Fibroblast of the aortic adventitia (primary cell): ENCODE measurements at regions not wholly inside any gene's neighbourhood (a gene's known extent, or its start where the extent isn't known, plus 50 kb on each side); places are given as distances from the start of the nearest gene placed in this dataset. TPM values are rescaled to one million over a fixed set of nuclear protein-coding genes. Genes with fewer than 3 reads are reported as not detected.

Experiments used
- DNase-seq: peaks from one replicate; pipeline ENCODE4 v3.0.0-alpha.2; 2010; ENCODE audit warnings: low read depth
- H3K4me3 ChIP-seq: 2 replicates; pipeline ENCODE4 v1.5.1; 2011; ENCODE audit warnings: low read depth, mild to moderate bottlenecking, control low read depth, low read length, moderate library complexity
- small RNA-seq: library from RNA; depleted of rRNA; stranded (forward); fragments of <200 nt; gene quantifications from one replicate; pipeline ENCODE3, GENCODE V24; 2012
- TF ChIP-seq, protein P1 (sequence below): IDR thresholded peaks from 2 replicates; pipeline ENCODE4 v1.5.1; 2011; ENCODE audit warnings: mild to moderate bottlenecking, low read length, control low read depth, inconsistent platforms; ENCODE audit not compliant: insufficient read depth

DNA sequence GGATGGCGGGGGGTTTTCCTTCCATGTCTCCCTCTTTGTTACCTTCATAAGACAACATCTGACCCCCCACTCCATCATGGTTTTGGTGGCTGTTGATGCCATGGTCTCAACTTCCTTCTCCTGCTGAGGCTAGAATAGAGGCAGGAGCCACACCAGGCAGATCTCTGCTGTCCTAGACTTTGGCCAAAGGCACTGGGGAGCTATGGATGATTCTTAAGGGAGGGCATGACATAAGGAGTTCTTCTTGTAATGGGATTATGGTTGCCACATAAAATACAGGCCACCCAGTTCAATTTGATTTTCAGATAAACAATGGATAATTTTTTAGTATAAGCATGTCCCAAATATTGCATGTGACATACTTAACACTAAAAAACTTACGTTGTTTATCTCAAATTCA lies 52.2 kb upstream of the IER5L start:
- TF ChIP-seq, protein P1, sequence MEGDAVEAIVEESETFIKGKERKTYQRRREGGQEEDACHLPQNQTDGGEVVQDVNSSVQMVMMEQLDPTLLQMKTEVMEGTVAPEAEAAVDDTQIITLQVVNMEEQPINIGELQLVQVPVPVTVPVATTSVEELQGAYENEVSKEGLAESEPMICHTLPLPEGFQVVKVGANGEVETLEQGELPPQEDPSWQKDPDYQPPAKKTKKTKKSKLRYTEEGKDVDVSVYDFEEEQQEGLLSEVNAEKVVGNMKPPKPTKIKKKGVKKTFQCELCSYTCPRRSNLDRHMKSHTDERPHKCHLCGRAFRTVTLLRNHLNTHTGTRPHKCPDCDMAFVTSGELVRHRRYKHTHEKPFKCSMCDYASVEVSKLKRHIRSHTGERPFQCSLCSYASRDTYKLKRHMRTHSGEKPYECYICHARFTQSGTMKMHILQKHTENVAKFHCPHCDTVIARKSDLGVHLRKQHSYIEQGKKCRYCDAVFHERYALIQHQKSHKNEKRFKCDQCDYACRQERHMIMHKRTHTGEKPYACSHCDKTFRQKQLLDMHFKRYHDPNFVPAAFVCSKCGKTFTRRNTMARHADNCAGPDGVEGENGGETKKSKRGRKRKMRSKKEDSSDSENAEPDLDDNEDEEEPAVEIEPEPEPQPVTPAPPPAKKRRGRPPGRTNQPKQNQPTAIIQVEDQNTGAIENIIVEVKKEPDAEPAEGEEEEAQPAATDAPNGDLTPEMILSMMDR = no peak
- no peak for DNase-seq
- H3K4me3 ChIP-seq = no peak overlapping the region

Small RNAs in the stretch of these regions (small RNA-seq; reads per million reads assigned to genes)
- gene AL353803.5 (not detected), gene RN7SL159P (not detected)
